ENCODE measurements at regions not wholly inside any gene's neighbourhood (a gene's known extent, or its start where the extent isn't known, plus 50 kb on each side); places are given as distances from the start of the nearest gene placed in this dataset.

DNA sequence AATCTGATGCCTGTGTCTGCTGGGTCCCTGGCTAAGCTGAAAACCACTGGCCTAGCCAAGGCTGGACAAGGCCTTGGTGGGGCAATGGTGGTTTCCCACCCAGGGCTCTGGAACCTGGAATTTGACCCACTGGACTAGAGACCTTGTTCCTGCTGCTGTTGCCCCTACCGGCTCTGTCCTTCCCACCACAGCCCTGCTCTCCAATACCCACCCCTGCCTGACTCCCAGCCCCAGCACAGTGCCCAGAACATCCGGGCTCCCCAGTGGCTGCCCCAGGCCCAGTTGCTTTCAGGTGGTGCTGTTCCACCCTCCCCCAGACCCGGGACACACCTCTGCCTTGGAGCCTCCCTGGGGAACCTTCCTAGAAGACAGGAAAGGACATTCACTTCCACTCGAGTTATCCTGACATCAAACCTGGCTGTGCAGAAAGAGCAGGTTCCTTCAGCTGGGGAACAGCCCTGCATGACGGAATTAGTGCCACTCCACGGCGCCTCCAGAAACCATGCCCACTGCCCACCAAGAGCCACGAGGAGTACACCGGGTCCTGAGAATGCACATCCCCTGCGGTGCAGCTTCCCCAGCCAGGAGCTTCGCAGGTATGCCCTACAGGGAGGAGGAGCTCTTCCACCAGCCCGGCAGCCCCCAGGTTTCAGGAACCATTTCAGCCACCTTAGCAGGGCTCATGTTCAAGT, 152.8 kb downstream of the OAT start:
- no peak for DNase-seq (ENCODE audit: low read depth, low spot score)

- DNase-seq (ENCODE audit: low read depth, low spot score): no peak
These were observed 153.4 kb downstream of the OAT start for GRCh38 chr10:124265391-124265745.

DNA sequence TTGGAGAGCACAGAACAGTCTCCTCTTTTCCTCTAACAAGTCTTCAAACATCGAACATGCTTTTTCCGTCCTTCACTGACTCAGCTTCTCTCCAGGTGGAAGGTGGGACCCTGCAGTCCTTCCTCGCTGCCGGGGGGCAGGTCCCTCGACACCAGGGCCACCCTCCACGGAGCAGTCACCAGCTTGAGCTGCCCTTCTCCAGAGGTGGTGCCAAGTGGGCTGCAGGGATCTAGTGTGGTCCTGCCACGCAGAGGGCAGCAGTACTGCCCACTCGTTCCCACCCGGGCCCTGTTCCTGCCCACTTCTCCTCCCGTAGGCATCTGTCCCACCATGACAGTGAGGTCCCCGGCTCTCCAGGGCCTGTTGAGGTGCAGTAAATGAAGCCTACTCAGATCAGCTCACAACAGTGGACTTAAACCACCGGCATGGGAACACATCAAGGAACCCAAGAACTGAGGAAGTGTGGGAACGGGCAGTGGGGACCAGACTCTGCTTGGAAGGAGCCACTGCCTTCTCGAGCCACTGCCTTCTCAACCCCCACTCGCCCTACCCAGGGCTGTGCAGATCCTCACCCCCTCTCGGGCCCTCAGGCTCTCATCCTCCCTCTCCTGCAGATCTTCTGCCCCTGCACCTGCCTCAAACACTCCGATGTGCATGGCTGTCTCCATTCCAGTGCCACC, 153.9 kb downstream of the OAT start:
- no peak for DNase-seq (ENCODE audit: low read depth, low spot score)

DNA sequence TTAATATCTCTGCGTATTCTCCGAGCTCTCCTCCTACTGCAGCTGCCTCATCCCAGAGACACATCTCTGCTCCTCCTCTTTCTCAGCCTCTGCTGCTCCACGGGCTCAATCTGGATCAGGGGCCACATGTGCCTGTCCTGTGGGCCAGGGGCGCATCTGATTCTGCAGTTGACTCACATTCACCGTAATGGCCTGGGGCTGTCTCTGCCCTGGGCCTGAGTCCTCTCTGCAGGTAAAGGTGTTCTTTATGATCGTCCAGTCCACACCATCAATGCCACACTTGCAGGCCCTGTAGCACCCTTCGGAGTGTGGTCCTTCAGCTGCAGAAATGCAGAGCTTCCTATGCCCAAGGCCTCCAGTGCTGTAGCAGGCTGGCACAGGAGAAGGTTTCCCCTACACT, 154.5 kb downstream of the OAT start:
- DNase-seq (ENCODE audit: low read depth, low spot score): no peak

GRCh38 chr10:124263726-124264125, 155.0 kb downstream of the OAT start:
- no peak for DNase-seq (ENCODE audit: low read depth, low spot score)

DNA sequence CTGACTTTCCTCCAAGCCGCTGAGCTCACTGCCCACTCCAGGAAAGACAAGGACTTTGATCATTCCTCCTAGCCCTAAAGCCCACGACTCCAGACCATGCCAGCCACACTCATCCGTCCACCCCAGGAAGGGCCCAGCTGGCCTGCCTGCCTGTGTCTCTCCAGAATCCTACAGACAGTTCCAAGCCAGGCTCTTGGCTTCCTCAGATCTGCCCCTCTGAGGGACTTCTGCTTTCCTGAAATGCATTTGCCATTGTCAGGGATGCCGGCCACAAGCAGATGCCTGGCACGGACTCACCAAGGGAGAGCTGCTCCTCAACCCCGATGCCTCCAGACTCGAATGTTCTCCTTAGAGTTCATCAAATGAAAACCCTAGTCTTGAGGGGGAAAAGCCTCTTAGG, 155.8 kb downstream of the OAT start:
- no peak for DNase-seq (ENCODE audit: low read depth, low spot score)

- DNase-seq (ENCODE audit: low read depth, low spot score): no peak
These were observed 156.4 kb downstream of the OAT start for GRCh38 chr10:124262234-124262865.

- no peak for DNase-seq (ENCODE audit: low read depth, low spot score)
These were observed 159.4 kb downstream of the OAT start for GRCh38 chr10:124259139-124259825.

- no peak for DNase-seq (ENCODE audit: low read depth, low spot score)
These were observed 160.9 kb downstream of the OAT start for GRCh38 chr10:124257781-124258180.

DNA sequence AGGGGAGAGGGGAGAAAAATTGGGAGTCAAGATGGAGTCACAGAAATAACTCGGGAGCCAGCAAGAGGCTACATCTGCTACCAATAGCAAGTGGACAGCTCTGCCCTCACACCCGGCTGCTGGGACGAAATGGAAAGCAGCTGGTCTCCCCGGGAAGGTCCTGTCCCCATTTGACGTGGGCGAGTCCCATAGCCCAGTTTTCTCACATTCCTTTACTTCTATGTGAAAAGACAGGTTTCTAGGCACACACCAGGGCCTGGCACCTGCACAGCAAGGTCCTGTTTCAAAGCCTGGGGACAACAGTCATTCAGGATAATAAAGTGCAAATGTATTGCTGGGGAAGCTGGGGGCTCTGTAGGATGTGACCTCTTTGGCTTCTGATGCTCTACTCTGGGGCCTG, 162.6 kb downstream of the OAT start:
- DNase-seq (ENCODE audit: low read depth, low spot score): no peak

GRCh38 chr10:124255556-124255955, 162.2 kb upstream of the CHST15 start:
- no peak for DNase-seq (ENCODE audit: low read depth, low spot score)

- no peak for DNase-seq (ENCODE audit: low read depth, low spot score)
These were observed 161.1 kb upstream of the CHST15 start for GRCh38 chr10:124254490-124254889.

DNA sequence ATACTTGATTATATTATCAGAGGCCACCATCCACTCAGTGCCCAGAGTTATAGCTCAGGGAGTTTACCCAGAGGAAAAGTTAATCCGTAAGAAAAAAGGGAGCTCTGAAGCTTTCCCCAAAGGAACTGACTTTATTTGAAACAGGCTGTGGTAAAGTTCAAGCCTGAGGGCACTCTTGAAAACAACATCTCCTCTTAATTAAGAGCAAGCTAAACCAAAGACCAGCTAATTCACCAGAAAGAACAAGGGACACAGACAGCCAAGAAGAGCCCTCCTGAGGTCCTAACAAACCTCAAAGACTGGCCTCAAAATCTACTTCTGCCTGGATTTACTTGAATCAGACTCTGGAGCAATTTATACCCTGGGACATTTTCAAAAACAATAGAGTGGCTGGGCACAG, 159.6 kb upstream of the CHST15 start:
- no peak for DNase-seq (ENCODE audit: low read depth, low spot score)

DNA sequence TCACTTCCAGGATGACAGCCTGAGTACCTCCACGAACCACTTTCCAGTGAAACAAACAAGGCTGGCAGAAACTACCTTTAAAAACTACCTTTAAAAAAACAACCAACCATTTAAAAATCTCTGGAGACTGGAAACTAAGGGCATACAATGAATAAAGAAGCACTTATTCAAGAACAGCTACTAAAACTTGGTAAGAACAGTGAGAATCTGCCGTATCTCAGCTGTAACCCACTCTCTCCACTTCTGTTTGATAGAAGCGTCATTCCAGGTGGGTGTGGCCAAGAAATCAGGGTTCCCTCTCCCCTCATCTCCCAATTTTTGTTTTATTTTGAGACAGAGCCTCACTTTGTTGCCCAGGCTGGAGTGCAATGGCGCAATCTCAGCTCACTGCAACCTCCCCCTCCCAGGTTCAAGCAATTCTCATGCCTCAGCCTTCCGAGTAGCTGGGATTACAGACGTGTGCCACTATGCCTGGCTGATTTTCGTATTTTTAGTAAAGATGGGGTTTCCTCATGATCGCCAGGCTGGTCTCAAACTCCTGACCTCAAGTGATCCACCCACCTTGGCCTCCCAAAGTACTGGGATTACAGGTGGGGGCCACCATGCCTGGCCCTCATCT, 158.8 kb upstream of the CHST15 start:
- no peak for DNase-seq (ENCODE audit: low read depth, low spot score)

DNA sequence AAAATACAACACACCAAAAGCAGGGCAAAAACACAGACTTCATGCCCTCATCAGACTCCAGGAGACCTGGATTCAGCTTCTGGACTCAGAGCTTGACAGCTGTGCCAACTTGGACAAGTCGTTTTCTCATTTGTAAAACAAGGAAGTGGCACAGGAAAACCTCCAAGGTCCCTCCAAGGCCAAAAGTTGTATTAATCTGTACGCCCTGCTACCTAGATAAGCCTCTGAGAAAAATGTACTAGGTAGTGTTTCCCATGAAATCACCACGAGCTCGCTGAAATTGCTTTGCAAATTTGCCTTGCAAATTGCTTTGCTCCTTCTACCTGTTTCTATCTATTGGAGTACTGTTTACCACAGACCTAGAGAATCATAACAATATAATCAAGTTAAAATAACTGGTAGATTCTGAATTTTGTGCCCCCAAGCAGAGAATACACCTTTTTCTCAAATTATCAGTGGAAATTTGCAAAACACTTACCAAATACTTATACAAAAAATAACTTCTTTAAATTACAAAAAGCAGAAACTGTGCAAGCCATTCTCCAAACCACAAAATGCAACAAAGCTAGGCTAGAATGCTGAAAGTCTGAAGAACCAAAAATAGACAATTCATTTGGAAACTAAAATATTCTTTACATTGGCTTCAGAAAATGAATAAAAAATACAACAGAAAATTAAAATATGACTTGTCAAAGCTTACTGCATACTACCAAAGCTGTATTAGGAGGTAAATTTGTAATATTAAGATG, 158.1 kb upstream of the CHST15 start:
- DNase-seq (ENCODE audit: low read depth, low spot score): no peak

DNA sequence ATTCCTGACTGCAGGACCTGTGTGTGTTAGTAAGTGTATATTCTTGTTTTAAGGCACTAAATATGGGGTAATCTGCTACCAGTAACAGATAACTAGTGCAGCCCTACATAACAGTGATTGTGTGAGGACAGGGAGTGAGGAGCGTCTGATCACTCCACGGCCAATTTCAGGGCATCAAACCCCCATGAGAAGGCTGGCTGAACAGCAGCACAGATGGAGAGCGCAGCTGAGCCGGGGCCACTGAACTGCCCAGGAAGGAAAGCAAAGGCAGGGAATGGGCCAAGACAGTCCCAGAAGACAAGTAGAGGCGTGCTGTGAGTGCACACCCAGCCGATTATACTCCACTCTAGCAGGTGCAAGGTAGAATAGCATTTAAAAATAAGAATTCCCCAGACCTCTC, 157.1 kb upstream of the CHST15 start:
- no peak for DNase-seq (ENCODE audit: low read depth, low spot score)

DNA sequence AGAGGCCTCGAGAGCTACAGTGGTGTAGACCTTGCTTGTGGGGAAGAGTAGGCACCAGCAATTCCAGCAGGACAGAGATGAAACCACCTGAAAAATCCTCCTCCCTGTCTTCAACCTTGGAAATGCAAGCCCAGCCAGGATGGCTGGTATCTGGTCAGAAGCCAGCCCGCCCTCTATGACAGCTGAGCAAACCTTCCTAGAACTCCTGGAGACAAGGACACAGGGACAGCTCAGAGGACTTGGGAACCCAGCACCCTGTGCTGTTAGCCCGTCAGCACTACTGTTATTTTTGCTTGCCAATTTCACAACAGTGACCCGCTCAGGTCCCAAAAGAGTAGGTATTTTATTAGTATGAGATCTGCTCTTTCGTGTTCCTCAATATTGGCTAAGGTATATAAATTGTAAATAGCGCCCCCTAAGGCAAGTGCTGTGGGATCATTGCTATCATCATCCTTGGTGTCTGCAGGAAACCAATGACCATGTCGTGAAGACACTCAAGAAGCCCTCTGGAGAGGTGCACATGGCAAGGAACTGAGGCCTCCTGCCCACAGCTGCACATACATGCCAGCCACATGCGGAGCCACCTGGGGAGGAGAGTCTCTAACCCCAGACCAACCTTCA, 156.5 kb upstream of the CHST15 start:
- DNase-seq (ENCODE audit: low read depth, low spot score): no peak

- no peak for DNase-seq (ENCODE audit: low read depth, low spot score)
These were observed 155.8 kb upstream of the CHST15 start for GRCh38 chr10:124249196-124249595.

DNA sequence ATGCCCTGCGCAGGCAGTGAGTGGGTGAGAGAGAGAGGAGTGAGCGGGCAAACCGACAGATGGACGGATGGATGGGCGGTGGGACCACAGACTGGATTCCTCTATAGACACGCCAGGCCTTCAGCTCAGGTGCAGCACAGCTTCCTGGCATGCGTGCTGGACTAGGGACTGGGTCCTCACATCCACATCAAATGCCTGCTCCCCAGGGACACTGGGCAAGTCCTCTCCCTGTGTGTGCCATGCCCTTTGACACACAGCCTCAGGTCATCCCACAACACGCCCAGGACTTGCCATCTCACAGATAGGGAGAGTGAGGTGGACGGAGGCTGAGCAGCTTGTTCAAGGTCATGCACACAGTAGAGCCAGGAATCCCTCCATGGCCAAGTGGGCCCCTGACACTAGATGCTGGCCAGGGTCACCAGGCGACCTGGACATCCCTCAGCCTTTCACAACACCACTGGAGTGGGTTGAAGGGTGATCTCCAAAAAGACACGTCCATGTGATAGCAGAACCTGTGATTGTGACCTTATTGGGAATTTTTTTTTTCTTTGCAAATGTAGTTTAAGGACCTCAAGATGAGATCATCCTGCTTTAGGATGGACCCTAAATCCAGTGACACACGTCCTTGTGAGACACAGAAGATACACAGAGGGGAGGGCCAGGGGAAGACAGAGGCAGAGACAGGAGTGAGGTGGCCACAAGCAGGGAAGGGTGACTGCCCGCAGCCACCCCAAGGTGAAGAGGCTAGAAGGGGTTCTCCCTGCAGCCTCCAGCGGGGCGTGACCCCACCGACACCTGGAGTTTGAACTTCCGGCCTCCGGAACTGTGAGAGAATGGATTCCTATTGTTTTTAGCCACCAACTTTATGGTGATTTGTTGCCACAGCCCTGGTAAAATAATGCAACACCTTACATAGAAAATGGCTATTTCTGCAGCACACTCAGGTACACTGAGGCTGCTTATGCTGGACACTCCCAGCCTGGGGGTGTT, 155.0 kb upstream of the CHST15 start:
- DNase-seq (ENCODE audit: low read depth, low spot score): no peak
